IPS-15b (cell line): ENCODE measurements at regions not wholly inside any gene's neighbourhood (a gene's known extent, or its start where the extent isn't known, plus 50 kb on each side); places are given as distances from the start of the nearest gene placed in this dataset.
A peak's percentile ranks its signal among the peaks of the same experiment; 100 is the strongest.

ENCODE experiments used
- H3K27me3 ChIP-seq: one replicate; pipeline ENCODE4 v1.6.1; 2013; ENCODE audit warnings: low read length; ENCODE audit not compliant: control insufficient read depth, insufficient read depth
- H3K36me3 ChIP-seq: one replicate; pipeline ENCODE4 v1.6.1; 2013; ENCODE audit warnings: low read length; ENCODE audit not compliant: control insufficient read depth, insufficient read depth
- H3K4me1 ChIP-seq: one replicate; pipeline ENCODE4 v1.6.1; 2013; ENCODE audit warnings: mild to moderate bottlenecking, low read length; ENCODE audit not compliant: control insufficient read depth, insufficient read depth
- H3K4me3 ChIP-seq: one replicate; pipeline ENCODE4 v1.5.1; 2013; ENCODE audit warnings: low read depth, low read length
- H3K9ac ChIP-seq: one replicate; pipeline ENCODE4 v1.6.1; 2013; ENCODE audit warnings: low read depth, mild to moderate bottlenecking, low read length
- H3K9me3 ChIP-seq: one replicate; pipeline ENCODE4 v1.6.1; 2013; ENCODE audit warnings: mild to moderate bottlenecking, low read length; ENCODE audit not compliant: control insufficient read depth, insufficient read depth

- Histone ChIP-seq H3K4me1 (peaks cover 11% of the 10 kb centered on the region), H3K4me3 (no peak overlapping the region), H3K27me3 (no peaks in the 10 kb centered on the region), H3K9me3 (no peaks in the 10 kb centered on the region), H3K9ac (no peak overlapping the region), H3K36me3 (no peaks in the 10 kb centered on the region)
Observed at GRCh38 chr6:44618371-44618770, 230.9 kb downstream of the CDC5L start.

DNA sequence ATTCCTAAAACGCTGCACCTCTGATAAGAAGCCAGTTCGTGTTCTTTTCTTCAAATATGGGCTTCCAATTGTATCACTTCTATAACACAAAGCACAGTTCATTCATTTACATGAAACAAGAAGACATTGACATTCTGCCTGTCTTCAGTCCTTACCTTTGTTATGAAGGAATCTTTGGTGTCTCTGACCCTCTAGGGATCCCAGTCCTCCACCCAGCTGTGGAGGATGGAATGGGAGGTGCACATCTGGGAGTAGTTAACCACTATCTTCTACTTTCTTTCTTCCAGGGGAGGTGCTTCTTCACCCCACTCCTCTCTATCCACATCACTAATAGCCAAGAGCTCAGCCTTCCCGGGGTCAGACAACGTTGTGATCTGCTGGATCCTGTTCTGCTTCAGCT lies 233.4 kb downstream of the CDC5L start:
- peaks cover 28% of the 10 kb centered on the region for H3K4me1 ChIP-seq
- no peaks in the 10 kb centered on the region for H3K27me3 ChIP-seq
- no peaks in the 10 kb centered on the region for H3K36me3 ChIP-seq
- no peaks in the 10 kb centered on the region for H3K9me3 ChIP-seq
- no peak overlapping the region for H3K9ac ChIP-seq
- H3K4me3 ChIP-seq, result no peak overlapping the region

GRCh38 chr6:44621846-44622245 lies 234.3 kb downstream of the CDC5L start:
- H3K9me3 ChIP-seq, result no peaks in the 10 kb centered on the region
- no peak overlapping the region for H3K4me3 ChIP-seq
- H3K9ac ChIP-seq, result no peak overlapping the region
- H3K4me1 ChIP-seq, result peaks cover 32% of the 10 kb centered on the region
- no peaks in the 10 kb centered on the region for H3K27me3 ChIP-seq
- H3K36me3 ChIP-seq, result no peaks in the 10 kb centered on the region

- H3K9me3 ChIP-seq, result no peaks in the 10 kb centered on the region
- peaks cover 36% of the 10 kb centered on the region for H3K4me1 ChIP-seq
- H3K4me3 ChIP-seq, result no peak overlapping the region
- no peaks in the 10 kb centered on the region for H3K27me3 ChIP-seq
- no peaks in the 10 kb centered on the region for H3K36me3 ChIP-seq
- no peak overlapping the region for H3K9ac ChIP-seq
Observed at GRCh38 chr6:44622555-44622954, 235.0 kb downstream of the CDC5L start.

GRCh38 chr6:44622956-44623355 lies 235.4 kb downstream of the CDC5L start:
- no peaks in the 10 kb centered on the region for H3K9me3 ChIP-seq
- H3K27me3 ChIP-seq, result no peaks in the 10 kb centered on the region
- peaks cover 38% of the 10 kb centered on the region for H3K4me1 ChIP-seq
- H3K9ac ChIP-seq, result no peak overlapping the region
- H3K36me3 ChIP-seq, result no peaks in the 10 kb centered on the region
- no peak overlapping the region for H3K4me3 ChIP-seq

DNA sequence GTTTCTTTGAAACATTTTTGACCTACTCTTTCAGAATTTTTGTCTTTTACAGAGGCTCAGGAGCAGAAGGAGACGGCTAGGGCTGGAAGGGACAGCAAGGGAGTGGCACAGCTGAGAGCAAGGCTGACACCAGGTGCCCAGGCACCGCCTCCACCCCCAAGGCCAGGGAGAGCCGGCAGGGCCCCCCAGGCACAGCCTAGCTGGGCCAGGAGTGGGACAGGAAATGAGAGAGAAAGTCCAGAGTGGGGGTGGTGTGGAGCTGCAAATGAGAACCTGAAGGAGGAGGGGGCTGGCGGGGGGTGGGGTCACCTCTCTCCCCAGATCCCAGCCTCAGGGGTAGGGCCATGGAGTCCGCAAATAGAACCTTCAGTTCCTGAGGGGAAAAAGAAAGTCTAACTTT lies 236.7 kb downstream of the CDC5L start:
- no peak overlapping the region for H3K9ac ChIP-seq
- no peaks in the 10 kb centered on the region for H3K36me3 ChIP-seq
- H3K9me3 ChIP-seq, result no peaks in the 10 kb centered on the region
- no peaks in the 10 kb centered on the region for H3K27me3 ChIP-seq
- peaks cover 39% of the 10 kb centered on the region for H3K4me1 ChIP-seq
- no peak overlapping the region for H3K4me3 ChIP-seq

- H3K4me1 ChIP-seq, result peaks cover 39% of the 10 kb centered on the region
- H3K9me3 ChIP-seq, result no peaks in the 10 kb centered on the region
- H3K27me3 ChIP-seq, result no peaks in the 10 kb centered on the region
- H3K4me3 ChIP-seq, result no peak overlapping the region
- H3K9ac ChIP-seq, result no peak overlapping the region
- no peaks in the 10 kb centered on the region for H3K36me3 ChIP-seq
Observed at GRCh38 chr6:44624936-44625573, 237.5 kb downstream of the CDC5L start.

DNA sequence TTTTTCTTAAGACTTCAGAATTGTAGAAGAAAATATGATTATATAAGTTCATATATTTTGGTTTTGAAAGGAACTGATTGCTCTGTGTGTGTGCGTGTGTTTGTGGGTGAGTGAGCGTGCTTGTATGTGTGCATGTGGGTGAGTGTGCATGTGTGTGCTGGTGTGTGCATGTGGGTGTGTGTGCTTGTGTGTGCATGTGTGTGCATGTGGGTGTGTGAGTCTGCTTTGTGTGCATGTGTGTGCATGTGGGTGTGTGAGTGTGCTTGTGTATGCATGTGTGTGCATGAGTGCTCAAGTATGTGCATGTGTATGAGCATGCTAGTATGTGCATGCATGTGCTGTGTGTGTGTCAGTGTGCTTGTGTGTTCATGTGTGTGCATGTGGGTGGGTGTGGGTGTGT lies 238.5 kb downstream of the CDC5L start:
- Histone ChIP-seq H3K9me3 (no peaks in the 10 kb centered on the region), H3K4me1 (peaks cover 39% of the 10 kb centered on the region), H3K36me3 (no peaks in the 10 kb centered on the region), H3K4me3 (no peak overlapping the region), H3K9ac (no peak overlapping the region), H3K27me3 (no peaks in the 10 kb centered on the region)

- Histone ChIP-seq H3K4me3 (peak overlapping the region; percentile 3), H3K9ac (no peak overlapping the region), H3K4me1 (peaks cover 38% of the 10 kb centered on the region), H3K9me3 (no peaks in the 10 kb centered on the region), H3K27me3 (no peaks in the 10 kb centered on the region), H3K36me3 (no peaks in the 10 kb centered on the region)
Observed at GRCh38 chr6:44626616-44627015, 239.1 kb downstream of the CDC5L start.

DNA sequence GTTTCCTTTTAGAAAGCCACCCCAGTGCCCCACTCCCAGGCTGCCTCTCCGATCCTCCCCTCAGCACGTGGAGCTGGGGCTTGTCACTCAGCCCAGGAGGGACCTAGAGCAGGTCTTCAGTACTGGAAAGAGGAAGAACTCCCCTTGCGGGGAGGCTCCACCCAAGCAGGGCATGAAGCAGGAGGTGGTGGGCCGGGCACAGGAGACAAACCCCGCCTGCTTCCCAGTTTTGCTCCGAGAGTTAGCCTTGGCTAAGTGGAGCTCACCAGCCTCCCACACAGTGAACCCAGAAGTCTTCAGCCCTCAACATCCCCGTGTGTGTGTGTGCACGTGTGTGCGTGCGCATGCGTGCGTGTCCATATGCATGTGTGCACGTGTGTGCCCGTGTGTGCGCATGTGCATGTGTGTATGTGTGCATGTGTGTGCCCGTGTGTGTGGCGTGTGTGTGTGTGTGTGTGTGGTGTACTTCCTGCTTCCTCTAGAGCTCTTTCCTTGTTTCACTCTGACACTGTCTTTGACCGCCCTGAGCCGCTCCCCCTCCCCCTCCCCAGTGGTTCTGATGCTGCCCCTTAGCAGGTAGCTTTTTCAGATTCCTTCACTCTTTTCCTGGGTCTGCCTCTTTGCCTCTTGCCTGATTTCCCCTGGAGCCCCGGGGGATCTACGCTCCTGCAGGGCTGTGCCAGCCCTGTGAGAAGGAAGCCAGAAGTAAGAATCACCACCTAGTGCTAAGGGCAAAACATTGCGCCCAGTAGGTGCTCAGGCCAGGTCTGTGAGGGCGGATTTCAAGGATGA lies 239.8 kb downstream of the CDC5L start:
- Histone ChIP-seq H3K4me3 (peak overlapping the region; percentile 3), H3K27me3 (no peaks in the 10 kb centered on the region), H3K9me3 (no peaks in the 10 kb centered on the region), H3K4me1 (peaks cover 38% of the 10 kb centered on the region), H3K9ac (no peak overlapping the region), H3K36me3 (no peaks in the 10 kb centered on the region)

GRCh38 chr6:44627883-44628271 lies 240.4 kb downstream of the CDC5L start:
- Histone ChIP-seq H3K36me3 (no peaks in the 10 kb centered on the region), H3K27me3 (no peaks in the 10 kb centered on the region), H3K9ac (no peak overlapping the region), H3K4me3 (no peak overlapping the region), H3K4me1 (peaks cover 36% of the 10 kb centered on the region), H3K9me3 (no peaks in the 10 kb centered on the region)

DNA sequence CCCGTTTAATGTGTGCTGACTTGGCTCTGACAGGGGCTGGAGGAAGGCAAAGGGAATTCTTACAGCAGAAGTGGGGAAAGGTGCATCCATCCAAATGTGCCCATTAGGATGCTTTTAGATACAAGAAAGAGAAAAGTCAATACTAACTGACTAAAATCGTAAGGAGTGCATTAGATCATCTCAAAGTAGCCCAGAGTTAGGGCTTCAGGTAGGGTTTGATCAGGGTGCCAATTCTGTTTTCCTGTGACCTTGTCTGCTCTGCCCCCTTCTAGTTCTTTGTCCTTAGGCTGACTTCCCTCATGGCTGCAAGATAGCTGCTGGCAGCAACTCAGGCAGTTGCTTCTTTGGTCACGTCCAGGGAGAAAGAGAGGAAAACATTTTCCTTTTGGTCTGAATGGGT lies 240.8 kb downstream of the CDC5L start:
- Histone ChIP-seq H3K27me3 (no peaks in the 10 kb centered on the region), H3K9ac (no peak overlapping the region), H3K36me3 (no peaks in the 10 kb centered on the region), H3K4me3 (no peak overlapping the region), H3K4me1 (peaks cover 34% of the 10 kb centered on the region), H3K9me3 (no peaks in the 10 kb centered on the region)
